Endothelial cell of umbilical vein (primary cell): ENCODE measurements at regions not wholly inside any gene's neighbourhood (a gene's known extent, or its start where the extent isn't known, plus 50 kb on each side); places are given as distances from the start of the nearest gene placed in this dataset.

Experiments
- BruUV-seq: library from RNA; stranded (reverse); fragments of 400-500 nt; replicated peaks from 2 replicates; lab custom pipeline; 2021; lab: Mats Ljungman, UMichigan
- CTCF ChIA-PET: fragments of 300-600, 350-600 bp; sonication (Branson Sonifier 250); formaldehyde crosslinking; loops from one replicate; lab custom pipeline; 2021; ENCODE audit warnings: antibody characterized with exemption, inconsistent platforms; lab: Charles Lee
- POLR2A ChIA-PET: fragments of 300-600, 350-600 bp; sonication (Branson Sonifier 250); formaldehyde crosslinking; loops from one replicate; lab custom pipeline; 2021; ENCODE audit warnings: antibody characterized with exemption, inconsistent platforms; lab: Charles Lee
- DNase-seq: peaks from one replicate; pipeline ENCODE4 v3.0.0-alpha.2; 2011; ENCODE audit warnings: low read depth, low spot score
- FAIRE-seq: peaks from 2 replicates; lab custom pipeline; 2011; peaks lifted over from hg19 to GRCh38; lab: Jason Lieb, UNC
- H2AFZ ChIP-seq: 2 replicates; pipeline ENCODE4 v1.6.0; 2012; ENCODE audit warnings: low read depth, low read length, control low read depth, inconsistent platforms
- H3K27ac ChIP-seq: 2 replicates; pipeline ENCODE4 v1.5.1; 2011; ENCODE audit warnings: low read depth, mild to moderate bottlenecking, control low read depth, low read length, moderate library complexity; ENCODE audit not compliant: insufficient read depth
- H3K27me3 ChIP-seq, 2 experiments: 2 replicates each; pipeline versions ENCODE4 v1.6.0 to v1.6.1; 2011; ENCODE audit warnings: low read length in 2 of 2, mixed read lengths in 1 of 2; ENCODE audit not compliant: control insufficient read depth in 2 of 2, insufficient read depth in 2 of 2
- H3K36me3 ChIP-seq, 2 experiments: 2 replicates in 1 of 2; 3 replicates in 1 of 2; pipeline ENCODE4 v1.5.1; 2011; ENCODE audit warnings: low read length in 2 of 2, mild to moderate bottlenecking in 1 of 2, moderate library complexity in 1 of 2; ENCODE audit not compliant: control insufficient read depth in 2 of 2, insufficient read depth in 2 of 2; ENCODE audit errors: extremely low read depth in 1 of 2
- H3K4me1 ChIP-seq: 3 replicates; pipeline ENCODE4 v1.5.1; 2011; ENCODE audit warnings: mild to moderate bottlenecking, low read length; ENCODE audit not compliant: control insufficient read depth, insufficient read depth; ENCODE audit errors: extremely low read depth
- H3K4me2 ChIP-seq: 2 replicates; pipeline ENCODE4 v1.6.1; 2011; ENCODE audit warnings: low read length, control low read depth, mixed read lengths; ENCODE audit not compliant: insufficient read depth
- H3K4me3 ChIP-seq, 3 experiments: fragments of 200-600 bp in 1 of 3; sonication (generic), shearing (Covaris generic) in 1 of 3; replicated peaks in 1 of 3; 2 replicates each; pipeline ENCODE4 v1.5.1; 2011 to 2016; ENCODE audit warnings: control low read depth in 3 of 3, low read length in 3 of 3, mild to moderate bottlenecking in 2 of 3, inconsistent platforms in 1 of 3, low read depth in 1 of 3, moderate library complexity in 1 of 3; ENCODE audit not compliant: insufficient read depth in 1 of 3
- H3K79me2 ChIP-seq: 2 replicates; pipeline ENCODE4 v1.6.0; 2012; ENCODE audit warnings: low read length, inconsistent platforms; ENCODE audit not compliant: control insufficient read depth, insufficient read depth
- H3K9ac ChIP-seq: replicated peaks from 2 replicates; pipeline ENCODE3; 2011; ENCODE audit warnings: low read length, control low read depth; ENCODE audit not compliant: insufficient read depth; ENCODE audit errors: extremely low read depth
- H3K9me1 ChIP-seq: replicated peaks from 3 replicates; pipeline ENCODE4 v1.6.0; 2011; ENCODE audit warnings: mild to moderate bottlenecking, low read length; ENCODE audit not compliant: control insufficient read depth, insufficient read depth; ENCODE audit errors: extremely low read depth
- H3K9me3 ChIP-seq: replicated peaks from 2 replicates; pipeline ENCODE4 v1.5.1; 2012; ENCODE audit warnings: low read length, inconsistent platforms; ENCODE audit not compliant: control insufficient read depth, insufficient read depth
- H4K20me1 ChIP-seq: replicated peaks from 2 replicates; pipeline ENCODE3; 2011; ENCODE audit warnings: mild to moderate bottlenecking, low read length; ENCODE audit not compliant: control insufficient read depth, insufficient read depth; ENCODE audit errors: extremely low read depth
- EZH2 ChIP-seq: IDR thresholded peaks from 2 replicates; pipeline ENCODE4 v1.6.1; 2012; ENCODE audit warnings: borderline replicate concordance, low read depth, mild to moderate bottlenecking, moderate library complexity, low read length, inconsistent platforms; ENCODE audit not compliant: severe bottlenecking
- FOS ChIP-seq: IDR thresholded peaks from 2 replicates; pipeline ENCODE4 v1.6.1; 2011; ENCODE audit warnings: mild to moderate bottlenecking, low read length, moderate library complexity, borderline replicate concordance; ENCODE audit not compliant: insufficient read depth
- GATA2 ChIP-seq: IDR thresholded peaks from 2 replicates; pipeline ENCODE4 v1.7.0; 2011; ENCODE audit warnings: low read depth, mild to moderate bottlenecking, moderate library complexity, mixed read lengths, low read length; ENCODE audit not compliant: insufficient read length, insufficient read depth
- JUN ChIP-seq: IDR thresholded peaks from 2 replicates; pipeline ENCODE4 v1.6.1; 2011; ENCODE audit warnings: borderline replicate concordance, low read depth; ENCODE audit not compliant: insufficient read length, insufficient read depth
- MYC ChIP-seq: IDR thresholded peaks from one replicate; pipeline ENCODE4 v1.6.1; 2011; ENCODE audit warnings: mild to moderate bottlenecking, low read depth, low read length
- POLR2A ChIP-seq: IDR thresholded peaks from 2 replicates; pipeline ENCODE4 v1.6.1; 2012; ENCODE audit warnings: low read depth, mild to moderate bottlenecking, control low read depth, low read length
- POLR2AphosphoS5 ChIP-seq: IDR thresholded peaks from 2 replicates; pipeline ENCODE4 v1.6.1; 2012; ENCODE audit warnings: low read depth, mild to moderate bottlenecking, control low read depth, low read length, moderate library complexity; ENCODE audit not compliant: insufficient read depth
- dilution Hi-C: fragments of 300-500 bp; cut with MboI; formaldehyde crosslinking; loops from one replicate; pipeline ENCODE4 v1.15.0; 2019; ENCODE audit warnings: low sequenced_read_pairs; ENCODE audit not compliant: extremely low pct_ligation_motif_present
- intact Hi-C: fragments of 100-400 bp; cut with micrococcal nuclease; formaldehyde crosslinking; loops from one replicate; pipeline ENCODE4 v1.10.0; 2022
- TF ChIP-seq, protein P1 (sequence below): IDR thresholded peaks from 2 replicates; pipeline ENCODE4 v1.6.1; 2011; ENCODE audit not compliant: insufficient read depth, insufficient read length
- TF ChIP-seq, protein P2 (sequence below), 2 donors: IDR thresholded peaks; 1 replicate in 1 of 2; 2 replicates in 1 of 2; pipeline ENCODE4 v1.5.1; 2011; ENCODE audit warnings: low read length in 2 of 2, mild to moderate bottlenecking in 2 of 2, moderate library complexity in 2 of 2, control low read depth in 1 of 2, inconsistent platforms in 1 of 2, low read depth in 1 of 2; ENCODE audit not compliant: insufficient read depth in 1 of 2; ENCODE audit errors: extremely low read depth in 1 of 2

DNA sequence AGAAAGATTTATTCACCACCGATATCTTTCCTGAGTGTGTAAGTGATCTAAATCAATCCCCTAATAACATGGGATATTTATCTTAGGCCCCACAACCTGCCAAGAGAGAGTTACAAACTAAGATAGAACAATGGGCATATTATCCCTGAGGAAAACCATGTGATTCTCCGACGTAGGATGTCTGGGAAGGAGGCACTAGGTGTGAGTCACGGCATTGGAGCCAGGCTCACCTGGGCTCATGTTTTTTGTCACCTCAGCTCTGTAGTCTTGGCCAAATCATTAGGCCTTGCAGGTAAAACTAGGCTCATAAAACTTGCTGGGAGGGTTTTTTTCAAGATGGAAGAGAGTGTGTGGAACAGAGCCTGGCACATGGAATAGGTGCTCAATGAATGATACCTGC is 129.7 kb upstream of the PLEKHG7 start:
- Histone ChIP-seq H3K4me1 (no peaks in the 10 kb centered on the region), H2AFZ (no peak overlapping the region), H3K36me3 (no peaks in the 10 kb centered on the region), H3K79me2 (no peaks in the 10 kb centered on the region), H4K20me1 (no peaks in the 10 kb centered on the region), H3K27me3 (no peaks in the 10 kb centered on the region), H3K27ac (no peak overlapping the region), H3K9ac (no peak overlapping the region), H3K9me3 (no peaks in the 10 kb centered on the region), H3K4me2 (no peak overlapping the region), H3K9me1 (no peaks in the 10 kb centered on the region), H3K4me3 (no peak overlapping the region)
- TF ChIP-seq, protein P1, sequence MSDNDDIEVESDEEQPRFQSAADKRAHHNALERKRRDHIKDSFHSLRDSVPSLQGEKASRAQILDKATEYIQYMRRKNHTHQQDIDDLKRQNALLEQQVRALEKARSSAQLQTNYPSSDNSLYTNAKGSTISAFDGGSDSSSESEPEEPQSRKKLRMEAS = no peak
- no peak for TF ChIP-seq POLR2A
- no peak for TF ChIP-seq POLR2AphosphoS5
- no peak for TF ChIP-seq EZH2
- no peak for TF ChIP-seq FOS
- TF ChIP-seq GATA2 = no peak
- TF ChIP-seq MYC = no peak
- TF ChIP-seq JUN = no peak
- TF ChIP-seq, protein P2, sequence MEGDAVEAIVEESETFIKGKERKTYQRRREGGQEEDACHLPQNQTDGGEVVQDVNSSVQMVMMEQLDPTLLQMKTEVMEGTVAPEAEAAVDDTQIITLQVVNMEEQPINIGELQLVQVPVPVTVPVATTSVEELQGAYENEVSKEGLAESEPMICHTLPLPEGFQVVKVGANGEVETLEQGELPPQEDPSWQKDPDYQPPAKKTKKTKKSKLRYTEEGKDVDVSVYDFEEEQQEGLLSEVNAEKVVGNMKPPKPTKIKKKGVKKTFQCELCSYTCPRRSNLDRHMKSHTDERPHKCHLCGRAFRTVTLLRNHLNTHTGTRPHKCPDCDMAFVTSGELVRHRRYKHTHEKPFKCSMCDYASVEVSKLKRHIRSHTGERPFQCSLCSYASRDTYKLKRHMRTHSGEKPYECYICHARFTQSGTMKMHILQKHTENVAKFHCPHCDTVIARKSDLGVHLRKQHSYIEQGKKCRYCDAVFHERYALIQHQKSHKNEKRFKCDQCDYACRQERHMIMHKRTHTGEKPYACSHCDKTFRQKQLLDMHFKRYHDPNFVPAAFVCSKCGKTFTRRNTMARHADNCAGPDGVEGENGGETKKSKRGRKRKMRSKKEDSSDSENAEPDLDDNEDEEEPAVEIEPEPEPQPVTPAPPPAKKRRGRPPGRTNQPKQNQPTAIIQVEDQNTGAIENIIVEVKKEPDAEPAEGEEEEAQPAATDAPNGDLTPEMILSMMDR (IDR thresholded peaks at IDR 0.05; ENCODE audit: extremely low read depth in 1 of 2, insufficient read depth in 1 of 2, low read depth in 1 of 2, low read length in 2 of 2) = no peak
- ChIA-PET CTCF (no interaction called here), POLR2A (no interaction called here)
- intact Hi-C loops = loop anchor here (5.0 to 10.0 kb wide), 4 partner anchors 151 to 996 kb away; no protein-coding TSS in a partner anchor
- FAIRE-seq (no peak), DNase-seq (no peak)
- dilution Hi-C loops = no loop called here
- BruUV-seq = no TSS peak
